NCI-H69 (cell line): ENCODE measurements at regions not wholly inside any gene's neighbourhood (a gene's known extent, or its start where the extent isn't known, plus 50 kb on each side); places are given as distances from the start of the nearest gene placed in this dataset.

ENCODE experiments used
- DNase-seq: peaks from one replicate; lab custom pipeline; 2025; lab: John Stamatoyannopoulos, UW

DNA sequence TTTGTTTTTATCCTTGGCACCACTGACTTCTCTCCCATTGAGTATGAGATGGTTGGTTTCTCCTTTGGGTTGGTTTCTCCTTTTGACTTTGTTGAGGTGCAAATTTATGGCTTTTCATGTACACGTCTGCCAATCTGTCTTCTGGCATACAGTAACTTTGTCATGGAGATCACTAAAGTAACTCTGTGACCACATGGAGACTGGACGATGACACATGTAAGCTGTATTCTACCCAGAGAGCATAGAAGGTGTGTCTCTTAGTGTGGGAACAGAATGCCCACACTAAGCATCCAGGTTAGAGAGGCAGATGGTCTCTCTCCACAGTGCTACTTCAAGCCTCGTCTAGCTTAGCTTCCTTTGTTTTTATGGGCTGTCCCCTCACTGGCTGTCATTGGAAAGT lies 897.5 kb downstream of the SUCLG1 start:
- no peak for DNase-seq

DNA sequence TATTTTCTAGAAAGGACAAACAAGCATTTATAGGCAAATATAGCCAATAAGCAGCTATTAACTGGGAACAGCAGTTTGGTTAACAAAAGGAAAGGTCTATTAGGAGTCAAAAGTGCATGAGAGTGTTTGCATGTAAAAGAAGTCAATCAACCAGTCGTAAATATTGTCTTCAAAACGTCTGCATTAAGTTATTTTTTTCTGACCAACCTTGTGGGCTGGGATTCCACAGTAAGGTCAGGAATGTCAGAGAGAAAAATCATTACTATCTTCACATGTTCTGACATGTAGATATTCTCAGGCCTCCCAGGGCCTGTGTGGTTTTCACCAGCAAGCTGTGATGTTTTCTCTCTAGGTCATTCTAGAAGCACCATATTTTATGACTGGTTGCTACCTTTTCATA lies 922.5 kb downstream of the SUCLG1 start:
- DNase-seq, result no peak

GRCh38 chr2:83534416-83534815 lies 924.7 kb downstream of the SUCLG1 start:
- DNase-seq, result no peak

DNA sequence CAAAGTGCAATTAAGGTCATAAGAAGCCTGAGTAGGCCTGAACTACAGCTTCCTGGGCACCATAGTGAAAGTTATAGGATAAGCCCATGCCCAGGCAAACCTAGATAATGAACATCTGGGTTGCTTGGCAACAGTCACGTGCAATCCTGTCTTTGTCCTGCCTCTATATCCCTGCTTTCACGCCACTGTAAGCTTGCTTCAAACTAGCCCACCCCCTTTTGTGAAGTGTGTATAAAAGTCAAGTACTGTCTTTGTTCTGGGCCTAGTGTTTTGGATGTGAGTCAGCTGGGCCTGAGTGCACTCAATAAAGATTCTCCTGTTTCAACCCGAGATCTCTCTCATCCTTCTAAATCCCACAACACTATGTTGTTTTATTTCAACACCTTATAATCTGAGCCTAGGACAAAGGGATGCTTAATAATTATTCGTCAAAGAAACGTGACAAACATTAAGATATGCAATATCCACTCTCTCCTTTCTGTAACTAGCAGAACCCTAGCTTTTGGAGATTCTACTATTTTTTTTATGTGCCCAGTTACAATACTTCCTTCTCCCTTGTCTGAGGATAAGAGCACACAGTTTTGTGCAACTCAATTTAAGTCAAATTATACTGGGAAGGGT lies 927.8 kb downstream of the SUCLG1 start:
- no peak for DNase-seq

GRCh38 chr2:83528767-83529166 lies 930.3 kb downstream of the SUCLG1 start:
- no peak for DNase-seq

DNA sequence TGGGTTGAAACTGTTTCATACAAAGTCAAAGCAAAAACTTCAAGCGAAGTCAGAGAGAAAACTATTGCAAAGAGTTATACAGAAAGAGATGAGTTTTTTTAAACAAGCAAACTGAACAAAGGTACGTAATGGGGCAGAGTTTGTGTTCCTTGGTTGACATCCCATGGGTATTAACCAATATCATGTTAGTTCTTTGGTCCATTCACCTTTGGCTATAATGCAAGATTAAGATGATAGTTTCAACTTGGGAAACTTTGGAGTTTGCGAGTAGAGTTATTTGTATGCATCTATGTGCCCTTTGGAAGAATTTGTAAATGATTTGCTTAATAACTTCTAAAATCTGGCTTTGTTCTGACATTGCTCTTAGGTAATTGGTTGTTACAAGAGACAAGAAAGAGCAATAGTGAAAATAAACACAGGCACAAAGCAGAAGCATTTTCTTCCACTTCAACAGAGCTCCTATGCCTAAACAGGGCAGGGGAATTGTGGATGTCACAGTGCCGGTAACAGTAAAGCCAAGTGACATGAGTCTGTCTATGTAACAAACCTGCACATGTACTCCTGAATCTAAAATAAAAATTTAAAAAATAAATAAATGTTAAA lies 936.1 kb downstream of the SUCLG1 start:
- no peak for DNase-seq

DNA sequence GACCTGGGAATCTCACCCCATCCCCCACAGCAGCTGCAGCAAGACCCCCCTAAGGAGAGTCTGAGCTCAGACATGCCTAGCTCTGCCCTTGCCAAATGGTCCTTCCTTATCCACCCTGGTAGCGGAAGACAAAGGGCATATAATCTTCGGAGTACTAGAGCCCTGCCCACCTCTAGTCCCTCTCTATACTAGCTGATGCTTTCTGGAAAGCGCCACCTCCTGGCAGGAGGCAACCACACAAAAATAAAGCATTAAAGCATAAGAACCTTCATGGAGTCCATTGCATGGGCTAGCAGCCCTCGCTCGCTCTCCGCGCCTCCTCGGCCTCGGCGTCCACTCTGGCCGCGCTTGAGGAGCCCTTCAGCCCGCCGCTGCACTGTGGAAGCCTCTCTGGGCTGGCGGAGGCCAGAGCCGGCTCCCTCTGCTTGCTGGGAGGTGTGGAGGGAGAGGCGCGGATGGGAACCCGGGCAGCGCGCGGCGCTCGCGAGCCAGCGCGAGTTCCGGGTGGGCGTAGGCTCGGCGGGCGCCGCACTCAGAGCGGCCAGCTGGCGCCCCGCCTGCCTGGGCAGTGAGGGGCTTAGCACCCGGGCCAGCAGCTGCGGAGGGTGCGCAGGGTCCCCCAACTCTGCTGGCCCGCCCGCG lies 941.2 kb downstream of the SUCLG1 start:
- no peak for DNase-seq

GRCh38 chr2:83516503-83516902 lies 942.6 kb downstream of the SUCLG1 start:
- no peak for DNase-seq

DNA sequence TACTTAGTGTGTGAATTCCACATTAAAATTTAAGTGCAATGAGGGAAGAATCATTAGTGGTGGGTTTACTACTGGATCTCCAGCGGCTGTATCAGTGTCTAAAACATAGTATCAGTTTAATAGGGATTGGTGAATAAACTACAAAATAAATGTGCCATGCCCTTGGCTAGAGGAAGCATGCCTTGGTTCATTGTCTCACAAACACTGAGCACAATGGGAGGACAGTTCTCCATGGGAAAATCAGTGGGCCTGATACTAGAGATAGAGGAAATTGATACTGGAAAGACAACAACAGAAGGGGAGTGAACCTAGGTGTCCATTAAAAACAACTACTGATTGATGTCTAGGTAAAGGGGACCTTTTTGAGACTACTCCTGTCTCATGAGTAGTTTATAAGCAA lies 971.6 kb downstream of the SUCLG1 start:
- DNase-seq, result no peak

GRCh38 chr2:83481436-83481835 lies 977.6 kb downstream of the SUCLG1 start:
- no peak for DNase-seq

DNA sequence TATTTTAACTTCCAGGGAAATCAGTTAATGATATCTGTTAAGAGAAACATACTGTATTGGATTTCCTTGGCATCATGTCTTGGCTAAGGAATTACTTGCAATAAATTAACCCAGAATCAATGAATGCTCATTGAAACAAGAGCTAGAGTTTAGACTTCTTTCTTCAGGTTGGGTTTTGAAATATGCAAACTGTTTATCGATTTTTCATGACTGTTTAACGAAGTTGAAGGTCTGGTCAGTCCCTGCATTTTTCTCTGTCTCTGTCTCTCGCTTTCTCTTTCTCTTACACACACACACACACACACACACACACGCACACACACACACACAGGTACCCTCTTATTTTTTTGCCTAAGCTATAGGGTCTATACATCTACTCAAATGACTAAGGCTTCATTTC lies 981.0 kb downstream of the SUCLG1 start:
- no peak for DNase-seq

GRCh38 chr2:83475371-83475770 lies 983.7 kb downstream of the SUCLG1 start:
- no peak for DNase-seq

DNA sequence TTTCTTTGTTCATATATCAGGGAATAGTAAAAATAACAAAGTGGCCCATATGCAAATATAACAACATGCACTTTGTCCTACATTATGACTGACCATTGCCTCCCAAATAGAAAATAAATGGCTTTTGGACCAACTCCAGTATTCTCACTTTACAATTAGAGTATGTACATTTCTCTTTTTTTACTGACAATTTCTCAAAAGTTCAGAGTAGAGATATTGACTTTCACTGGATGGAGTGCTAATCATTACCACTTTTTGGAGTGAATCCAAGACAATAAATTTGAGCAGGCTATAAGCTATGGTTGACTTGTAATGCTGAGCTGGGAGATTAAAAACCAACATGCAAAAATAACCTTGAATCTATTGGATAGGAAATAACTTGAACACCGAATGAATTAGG lies 987.4 kb downstream of the SUCLG1 start:
- no peak for DNase-seq

DNA sequence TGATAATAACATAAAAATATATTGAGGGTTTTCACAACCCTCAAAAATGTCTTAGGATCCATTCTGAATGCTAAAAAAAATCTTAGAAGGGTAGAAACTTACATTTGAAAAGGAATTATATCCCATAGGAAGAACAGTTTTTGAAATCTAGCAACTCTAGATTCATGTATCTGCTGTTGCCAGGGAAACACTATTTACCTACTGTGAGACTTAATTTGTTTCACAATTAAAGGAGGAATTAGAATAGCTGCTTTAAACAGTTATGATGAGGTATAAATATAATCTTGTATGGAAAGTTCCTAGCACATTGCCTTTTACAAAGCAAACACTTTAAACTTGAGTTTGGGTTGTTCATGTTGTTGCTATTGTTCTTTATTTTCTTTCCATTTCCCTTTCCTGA lies 988.2 kb downstream of the SUCLG1 start:
- no peak for DNase-seq

GRCh38 chr2:83464444-83464843 lies 994.6 kb downstream of the SUCLG1 start:
- no peak for DNase-seq

DNA sequence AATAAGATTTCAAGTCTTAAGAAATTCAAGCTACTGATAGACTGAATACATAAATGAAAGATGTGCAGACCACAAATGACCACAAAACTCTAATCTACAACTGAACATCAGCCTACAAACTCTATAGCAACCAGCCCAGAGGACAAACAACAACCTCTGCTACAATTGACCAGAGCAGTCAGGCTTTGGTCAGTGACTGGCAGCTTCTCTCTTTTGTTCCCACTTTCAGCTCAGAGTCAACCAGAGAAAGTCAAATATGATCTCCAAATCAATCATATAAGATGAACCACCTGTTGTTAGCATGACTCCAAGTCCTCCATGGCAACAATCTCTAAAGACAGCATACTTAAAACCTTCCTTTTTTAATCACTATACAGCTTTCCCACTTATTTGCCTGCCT lies 996.2 kb downstream of the SUCLG1 start:
- DNase-seq, result no peak

- no peak for DNase-seq
Measured at GRCh38 chr2:83461135-83461534, 997.9 kb downstream of the SUCLG1 start.

GRCh38 chr2:83459456-83459855 lies 999.6 kb downstream of the SUCLG1 start:
- no peak for DNase-seq

DNA sequence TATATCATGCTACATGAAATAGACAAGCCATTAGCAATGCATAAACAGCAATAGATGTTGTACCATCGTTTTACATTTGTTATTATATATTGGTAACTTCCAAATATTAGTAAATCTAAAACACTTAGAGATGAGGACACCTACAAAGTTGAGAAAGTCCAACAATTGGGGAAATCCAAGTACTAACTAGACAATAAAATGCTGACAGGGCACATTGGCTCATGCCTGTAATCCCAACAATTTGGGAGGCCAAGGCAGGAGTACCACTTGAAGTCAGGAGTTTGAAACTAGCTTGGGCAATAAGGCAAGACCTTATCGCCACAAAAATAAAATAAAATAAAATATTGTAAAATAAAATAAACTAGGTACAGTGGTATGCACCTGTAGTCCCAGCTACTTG lies 1023.1 kb downstream of the SUCLG1 start:
- DNase-seq, result no peak

GRCh38 chr2:83420993-83421392 lies 1038.1 kb downstream of the SUCLG1 start:
- no peak for DNase-seq

- no peak for DNase-seq
Measured at GRCh38 chr2:83394134-83394904, 1064.8 kb downstream of the SUCLG1 start.

DNA sequence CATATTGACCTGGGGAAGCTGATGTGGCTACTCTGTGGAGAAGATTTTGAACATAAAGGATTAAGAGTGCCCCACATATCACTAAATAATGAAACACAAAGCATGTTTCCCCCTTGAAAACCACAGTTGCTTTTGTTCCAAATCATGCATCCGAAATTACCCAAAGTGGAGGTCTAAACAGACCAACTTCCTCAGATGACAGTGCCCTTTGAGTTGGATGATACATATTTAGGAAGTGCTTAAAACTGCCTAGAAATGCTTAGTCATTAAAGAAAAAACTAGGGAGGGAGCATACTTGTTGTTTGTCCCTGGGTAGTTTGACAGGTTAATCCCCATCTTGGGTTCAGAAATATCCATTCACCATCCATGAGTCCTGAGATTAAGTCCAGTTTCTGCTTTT lies 1070.3 kb downstream of the SUCLG1 start:
- DNase-seq, result no peak

- DNase-seq, result no peak
Measured at GRCh38 chr2:83386549-83386948, 1072.5 kb downstream of the SUCLG1 start.
